Left renal pelvis (tissue), 4 donors: ENCODE measurements at regions not wholly inside any gene's neighbourhood (a gene's known extent, or its start where the extent isn't known, plus 50 kb on each side); places are given as distances from the start of the nearest gene placed in this dataset.
A peak's percentile ranks its signal among the peaks of the same experiment; 100 is the strongest.
"Not testable (repeated sequence)": the region's sequence is repeated elsewhere in the genome, so short reads cannot be mapped to it uniquely, and the experiment has no call there.

ENCODE experiments used
- DNase-seq, 4 donors: peaks; one replicate each; pipeline ENCODE4 v3.0.0-alpha.2; 2013; ENCODE audit warnings: low read depth in 4 of 4, low spot score in 3 of 4

- not testable (repeated sequence) for DNase-seq
These were observed 73.5 kb downstream of the NPIPA8 start for GRCh38 chr16:18263046-18263445.

DNA sequence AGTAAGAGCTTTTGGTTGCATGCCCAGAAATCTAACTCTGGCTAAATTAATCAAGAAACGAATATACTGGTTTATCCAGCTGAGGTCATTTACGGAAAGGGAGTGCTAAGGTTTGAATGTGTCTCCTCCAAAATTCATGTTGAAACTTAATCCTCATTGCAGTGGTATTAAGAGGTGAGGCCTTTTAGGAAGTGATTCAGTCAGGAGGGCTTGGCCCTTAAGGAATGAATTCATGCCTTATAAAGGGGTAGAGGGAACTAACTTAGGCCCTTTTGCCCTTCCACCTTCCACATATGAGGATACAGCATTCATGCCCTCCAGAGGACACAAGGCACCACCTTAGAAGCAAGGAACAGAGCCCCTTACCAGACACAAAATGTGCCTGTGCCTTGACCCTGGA is 74.7 kb downstream of the NPIPA8 start:
- DNase-seq: not testable (repeated sequence)

DNA sequence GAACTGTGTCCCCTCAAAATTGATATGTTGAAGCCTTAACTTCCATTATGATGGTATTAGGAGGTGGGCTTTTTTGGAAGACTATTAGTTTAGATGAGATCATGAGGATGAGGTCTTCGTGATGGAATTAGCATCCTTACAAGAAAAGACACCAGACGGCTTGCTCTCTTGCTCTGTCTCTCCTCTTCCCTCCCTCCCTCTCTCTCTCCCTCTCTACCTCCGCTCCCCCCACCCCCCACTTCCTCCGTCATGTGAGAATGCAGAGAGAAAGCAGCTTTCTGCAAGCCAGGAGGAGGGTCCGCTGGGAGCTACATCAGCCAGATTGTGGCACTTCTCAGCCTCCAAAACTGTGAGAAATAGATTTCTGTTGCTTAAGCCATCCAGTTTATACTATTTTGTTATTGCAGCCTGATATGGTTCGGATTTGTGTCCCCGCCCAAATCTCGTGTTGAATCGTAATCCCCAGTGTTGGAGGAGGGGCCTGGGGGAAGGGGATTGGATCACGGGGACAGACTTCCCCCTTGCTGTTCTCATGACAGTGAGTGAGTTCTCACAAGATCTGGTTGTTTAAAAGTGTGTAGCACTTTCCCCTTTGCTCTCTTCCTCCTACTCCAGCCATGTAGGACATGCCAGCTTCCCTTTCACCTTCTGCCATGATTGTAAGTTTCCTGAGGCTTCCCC is 76.9 kb downstream of the NPIPA8 start:
- DNase-seq: not testable (repeated sequence)

DNA sequence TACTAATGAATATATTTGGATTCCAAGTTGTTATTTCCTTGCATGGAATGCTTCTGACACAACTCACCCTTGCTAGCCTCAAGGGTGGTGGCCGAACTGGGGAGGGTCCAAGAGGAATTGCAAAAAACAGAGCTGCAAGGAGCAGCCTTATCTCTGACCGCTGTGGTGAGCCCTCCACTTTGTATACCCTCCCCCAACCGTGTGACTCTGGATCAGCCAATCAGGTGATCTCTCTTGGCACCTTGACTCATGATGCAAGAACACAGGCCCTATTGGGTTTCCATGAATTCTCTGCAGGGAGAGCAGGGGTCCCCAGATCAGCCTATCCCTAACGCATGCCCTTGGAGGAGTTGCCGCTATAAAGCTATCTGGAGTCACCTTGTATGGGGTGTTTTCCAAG is 83.6 kb downstream of the NPIPA8 start:
- DNase-seq: not testable (repeated sequence)

- DNase-seq: peak in 1 of 4 donors; percentile 0
These were observed 106.0 kb downstream of the NPIPA8 start for GRCh38 chr16:18230505-18230904.

- DNase-seq: not testable (repeated sequence)
These were observed 114.2 kb downstream of the NPIPA8 start for GRCh38 chr16:18222054-18223009.

DNA sequence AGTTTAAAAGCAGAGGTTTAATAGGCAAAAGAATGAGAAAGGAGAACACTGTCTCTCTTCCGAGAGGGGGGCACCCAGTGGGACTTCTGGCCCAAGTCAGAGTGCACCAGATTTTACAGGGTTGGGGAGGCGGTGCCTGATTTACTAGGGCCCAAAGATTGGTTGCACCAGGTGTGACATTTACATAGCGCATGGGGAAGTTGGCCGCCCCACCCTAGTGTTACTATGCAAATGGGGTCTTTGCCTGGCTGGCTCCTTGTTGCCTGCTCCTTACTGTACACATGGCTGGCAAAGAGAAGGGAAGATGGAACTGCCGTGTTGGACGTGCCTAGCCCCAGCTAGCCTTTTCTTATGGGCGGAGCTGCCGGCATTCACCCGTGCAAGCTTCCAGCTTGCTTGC is 118.8 kb downstream of the NPIPA8 start:
- DNase-seq: not testable (repeated sequence)

DNA sequence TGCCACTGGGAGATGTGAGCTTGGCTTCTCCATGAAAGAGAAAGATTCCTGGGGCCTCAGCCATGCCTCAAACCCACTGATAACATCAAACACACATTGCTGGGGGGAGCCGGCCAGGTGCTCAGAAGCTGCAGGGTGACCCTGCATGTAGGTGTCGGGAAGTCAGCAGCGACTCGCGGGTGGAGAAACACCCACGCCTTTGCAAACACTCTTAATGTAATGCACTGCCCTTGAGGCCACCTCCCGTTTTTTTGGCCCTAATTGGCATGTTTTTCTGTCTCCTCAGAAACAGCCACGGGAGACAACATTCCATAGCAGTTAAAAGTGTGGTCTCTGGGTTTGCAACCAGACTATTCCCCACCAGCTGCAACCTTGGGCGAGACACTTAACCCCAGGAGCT is 119.7 kb downstream of the NPIPA8 start:
- DNase-seq: not testable (repeated sequence)

DNA sequence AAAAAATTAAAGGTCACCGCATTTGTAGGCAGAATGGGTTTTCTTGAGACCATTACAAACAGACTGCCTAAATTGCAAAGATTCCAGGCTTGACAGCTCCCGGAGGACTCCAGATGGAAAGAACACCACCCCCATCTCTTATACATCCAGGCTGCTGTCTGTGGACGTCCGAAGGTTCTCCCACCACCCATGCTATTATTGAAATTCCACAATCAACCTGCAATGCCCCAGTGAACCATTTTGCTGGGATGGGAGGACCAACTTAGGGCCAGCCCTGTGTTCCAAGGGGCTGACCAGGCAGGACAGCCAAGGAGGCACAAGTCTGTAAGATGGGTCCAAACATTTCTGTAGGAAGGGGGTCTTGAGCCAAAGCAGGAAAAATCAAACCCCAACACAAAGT is 122.7 kb downstream of the NPIPA8 start:
- DNase-seq: not testable (repeated sequence)

DNA sequence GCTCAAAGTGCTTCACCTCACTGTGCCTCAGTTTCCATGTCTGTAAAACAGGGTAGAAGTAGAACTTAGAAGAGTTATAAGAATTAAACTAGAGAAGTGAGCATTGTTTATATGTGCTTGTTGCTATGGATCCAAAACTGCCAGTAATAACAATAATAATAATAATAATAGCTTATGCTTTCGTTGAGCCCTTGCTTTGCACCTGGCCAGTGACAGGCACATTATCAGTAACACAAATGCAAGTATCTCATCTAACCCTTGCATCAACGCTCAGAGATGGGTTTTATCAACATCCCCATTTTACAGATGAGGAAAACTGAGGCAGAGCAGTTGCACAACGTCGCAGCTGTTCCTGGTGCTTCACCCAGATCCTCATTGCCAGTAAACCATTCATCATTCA is 125.0 kb downstream of the NPIPA8 start:
- DNase-seq: not testable (repeated sequence)

- DNase-seq: not testable (repeated sequence)
These were observed 131.8 kb downstream of the NPIPA8 start for GRCh38 chr16:18204786-18205185.

- DNase-seq: not testable (repeated sequence)
These were observed 132.2 kb downstream of the NPIPA8 start for GRCh38 chr16:18204309-18204708.

- not testable (repeated sequence) for DNase-seq
These were observed 135.0 kb downstream of the NPIPA8 start for GRCh38 chr16:18201511-18201910.

DNA sequence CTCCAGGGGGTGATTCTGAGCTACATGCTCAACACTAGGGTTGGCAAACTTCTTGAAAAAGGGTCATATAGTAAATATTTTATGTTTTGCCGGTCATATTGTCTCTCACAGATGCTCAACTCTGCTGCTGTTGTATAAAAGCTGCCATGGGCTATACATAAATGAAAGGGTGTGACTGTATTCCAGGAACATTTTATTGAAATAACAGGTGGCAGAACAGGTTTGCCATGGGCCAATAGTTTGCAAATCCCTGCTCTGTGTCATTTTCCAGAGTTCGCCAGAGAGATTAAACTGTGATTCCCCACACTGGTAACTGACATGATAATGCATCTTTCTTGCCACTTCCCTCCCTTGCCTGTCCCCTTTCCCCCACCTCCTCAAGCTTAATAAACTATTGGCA is 144.1 kb downstream of the NPIPA8 start:
- DNase-seq: not testable (repeated sequence)

DNA sequence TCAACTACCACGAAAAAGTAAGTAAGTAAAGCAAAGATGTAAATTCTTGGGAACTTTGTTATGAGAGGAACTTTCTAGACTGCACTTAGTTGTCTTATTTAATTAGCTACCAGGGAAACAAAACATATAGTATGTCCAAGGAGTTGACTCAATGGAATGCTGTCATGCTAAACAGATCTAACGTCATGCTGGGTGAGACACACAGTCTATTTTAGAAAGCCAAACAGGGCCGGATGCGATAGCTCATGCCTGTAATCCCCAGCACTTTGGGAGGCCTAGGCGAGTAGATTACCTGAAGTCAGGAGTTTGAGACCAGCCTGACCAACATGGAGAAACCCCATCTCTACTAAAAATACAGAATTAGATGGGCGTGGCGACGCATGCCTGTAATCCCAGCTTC is 146.4 kb downstream of the NPIPA8 start:
- DNase-seq: not testable (repeated sequence)

- DNase-seq: not testable (repeated sequence)
These were observed 151.8 kb downstream of the NPIPA8 start for GRCh38 chr16:18184755-18185154.

- DNase-seq: not testable (repeated sequence)
These were observed 155.5 kb downstream of the NPIPA8 start for GRCh38 chr16:18181028-18181427.

DNA sequence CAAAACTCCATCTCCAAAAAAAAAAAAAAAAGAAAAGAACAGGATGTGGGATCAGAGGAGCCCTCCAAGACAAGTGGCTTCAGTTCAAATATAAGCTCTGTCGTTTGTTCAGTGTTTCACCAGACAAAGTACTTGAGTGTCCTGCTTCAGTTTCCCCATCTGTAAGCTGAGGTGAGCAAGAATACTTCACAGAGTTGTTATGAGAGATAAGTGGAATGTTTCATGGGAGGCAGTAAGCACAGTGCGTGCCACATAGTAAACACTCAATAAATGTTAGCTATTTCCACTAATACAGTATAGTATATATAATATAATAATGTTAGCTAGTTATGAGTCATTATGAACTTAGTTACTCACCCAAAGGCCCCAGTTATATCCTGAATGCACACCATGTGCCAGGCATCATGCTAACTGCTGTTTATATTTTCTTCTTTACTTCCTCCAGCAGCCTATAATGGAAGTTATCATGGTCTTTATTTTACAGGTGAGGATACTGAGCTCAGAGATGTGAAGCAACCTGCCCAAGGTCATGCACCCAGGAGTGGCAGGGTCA is 162.5 kb downstream of the NPIPA8 start:
- not testable (repeated sequence) for DNase-seq

- not testable (repeated sequence) for DNase-seq
These were observed 174.2 kb downstream of the NPIPA8 start for GRCh38 chr16:18162293-18162692.

DNA sequence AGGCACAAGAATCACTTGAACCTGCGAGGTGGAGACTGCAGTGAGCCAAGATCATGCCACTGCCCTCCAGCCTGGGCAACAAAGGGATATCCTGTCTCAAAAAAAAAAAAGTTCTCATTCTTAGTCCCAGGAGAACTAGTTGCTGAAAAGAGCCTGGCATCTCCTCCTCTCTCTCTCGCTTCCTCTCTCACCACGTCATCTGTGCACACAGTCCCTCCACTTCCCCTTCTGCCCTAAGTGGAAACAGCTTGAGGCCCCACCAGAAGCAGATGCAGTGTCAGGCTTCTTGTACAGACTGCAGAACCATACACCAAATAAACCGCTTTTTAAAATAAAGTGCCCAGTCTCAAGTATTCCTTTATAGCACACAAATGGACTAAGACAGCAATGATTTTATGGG is 175.3 kb downstream of the NPIPA8 start:
- DNase-seq: not testable (repeated sequence)

DNA sequence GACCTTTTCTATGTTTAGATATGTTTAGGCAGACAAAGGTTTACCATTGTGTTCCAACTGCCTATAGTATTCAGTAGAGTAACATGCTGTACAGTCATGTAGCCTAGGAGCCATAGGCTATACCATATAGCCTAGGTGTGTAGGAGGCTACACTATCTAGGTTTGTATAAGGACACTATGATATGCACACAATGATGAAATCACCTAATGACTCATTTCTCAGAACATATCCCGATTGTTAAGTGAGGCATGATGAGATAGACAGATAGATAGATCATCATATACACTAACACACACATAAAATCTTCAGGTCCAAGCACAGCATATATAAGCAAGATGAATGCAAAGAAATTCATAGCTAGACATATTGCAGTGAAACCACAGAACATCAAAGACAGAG is 177.4 kb downstream of the NPIPA8 start:
- DNase-seq: not testable (repeated sequence)
